Stimulated activated CD8-positive, alpha-beta memory T cell treated with anti-CD3 and anti-CD28 coated beads, Interleukin-15, amount 100 ng/mL, for 48 hours (primary cell): ENCODE measurements at regions not wholly inside any gene's neighbourhood (a gene's known extent, or its start where the extent isn't known, plus 50 kb on each side); places are given as distances from the start of the nearest gene placed in this dataset.

ENCODE experiments used
- DNase-seq, 2 donors: peaks; one replicate each; pipeline ENCODE4 v3.0.0-alpha.2; 2020; ENCODE audit warnings: low read depth in 2 of 2

- no peak for DNase-seq
These were observed 488.6 kb upstream of the SMIM21 start for GRCh38 chr18:75915941-75916623.

- DNase-seq: no peak
These were observed 485.3 kb upstream of the SMIM21 start for GRCh38 chr18:75912829-75913228.

- DNase-seq: no peak
These were observed 476.9 kb upstream of the SMIM21 start for GRCh38 chr18:75904416-75904815.

- no peak for DNase-seq
These were observed 471.1 kb upstream of the SMIM21 start for GRCh38 chr18:75898651-75899050.

GRCh38 chr18:75897386-75897785 is 469.9 kb upstream of the SMIM21 start:
- no peak for DNase-seq

- DNase-seq: no peak
These were observed 469.4 kb upstream of the SMIM21 start for GRCh38 chr18:75896865-75897264.

GRCh38 chr18:75895135-75895534 is 467.6 kb upstream of the SMIM21 start:
- no peak for DNase-seq

- DNase-seq: no peak
These were observed 457.2 kb upstream of the SMIM21 start for GRCh38 chr18:75884728-75885127.

- no peak for DNase-seq
These were observed 453.5 kb upstream of the SMIM21 start for GRCh38 chr18:75880925-75881504.

- DNase-seq: no peak
These were observed 452.8 kb upstream of the SMIM21 start for GRCh38 chr18:75880266-75880665.

GRCh38 chr18:75879196-75879595 is 451.7 kb upstream of the SMIM21 start:
- no peak for DNase-seq

- no peak for DNase-seq
These were observed 448.1 kb upstream of the SMIM21 start for GRCh38 chr18:75875559-75875958.

GRCh38 chr18:75874401-75875089 is 447.0 kb upstream of the SMIM21 start:
- DNase-seq: no peak

- no peak for DNase-seq
These were observed 444.1 kb upstream of the SMIM21 start for GRCh38 chr18:75871596-75871995.

- no peak for DNase-seq
These were observed 441.7 kb upstream of the SMIM21 start for GRCh38 chr18:75869162-75869561.

- DNase-seq: no peak
These were observed 440.5 kb upstream of the SMIM21 start for GRCh38 chr18:75868031-75868430.

- DNase-seq: no peak
These were observed 438.1 kb upstream of the SMIM21 start for GRCh38 chr18:75865639-75866038.

- DNase-seq: no peak
These were observed 437.3 kb upstream of the SMIM21 start for GRCh38 chr18:75864816-75865215.

- no peak for DNase-seq
These were observed 436.2 kb upstream of the SMIM21 start for GRCh38 chr18:75863696-75864095.

- no peak for DNase-seq
These were observed 435.0 kb upstream of the SMIM21 start for GRCh38 chr18:75862458-75862857.

GRCh38 chr18:75860166-75860565 is 432.7 kb upstream of the SMIM21 start:
- no peak for DNase-seq

- no peak for DNase-seq
These were observed 432.0 kb upstream of the SMIM21 start for GRCh38 chr18:75859533-75859932.

- no peak for DNase-seq
These were observed 431.3 kb upstream of the SMIM21 start for GRCh38 chr18:75858754-75859153.
